ENCODE measurements at regions not wholly inside any gene's neighbourhood (a gene's known extent, or its start where the extent isn't known, plus 50 kb on each side); places are given as distances from the start of the nearest gene placed in this dataset.

- intact Hi-C loops (cut with micrococcal nuclease), result loop anchor here (1.0 to 10.0 kb wide), 6 partner anchors 10 to 1473 kb away; no protein-coding TSS in a partner anchor
Measured at GRCh38 chr6:2542101-2542857, 208.4 kb downstream of the MYLK4 start.

DNA sequence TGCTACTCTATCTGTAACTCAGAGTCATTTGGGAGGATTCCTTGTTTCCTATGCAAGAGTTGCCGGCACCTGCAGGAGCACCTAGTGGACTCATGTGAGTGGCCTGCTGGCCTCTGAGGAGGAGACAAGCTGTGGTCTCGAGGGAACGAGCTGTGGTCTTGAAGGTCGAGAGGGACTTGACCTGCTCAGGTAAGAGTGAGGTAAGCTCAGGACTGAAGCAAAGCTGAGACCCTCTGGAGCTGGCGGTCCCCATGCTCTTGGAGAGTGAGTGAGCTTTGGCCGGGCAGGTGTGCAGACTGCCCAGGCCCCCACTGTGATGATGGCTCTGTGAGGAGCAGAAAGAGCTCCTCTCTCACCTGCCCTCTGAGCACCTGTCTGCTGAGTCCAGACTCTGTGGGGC, 214.3 kb downstream of the MYLK4 start:
- intact Hi-C loops (cut with micrococcal nuclease), result no loop called here

GRCh38 chr6:2535506-2535905, 215.2 kb downstream of the MYLK4 start:
- intact Hi-C loops (cut with micrococcal nuclease), result no loop called here

GRCh38 chr6:2534406-2535042, 216.2 kb downstream of the MYLK4 start:
- intact Hi-C loops (cut with micrococcal nuclease), result no loop called here

DNA sequence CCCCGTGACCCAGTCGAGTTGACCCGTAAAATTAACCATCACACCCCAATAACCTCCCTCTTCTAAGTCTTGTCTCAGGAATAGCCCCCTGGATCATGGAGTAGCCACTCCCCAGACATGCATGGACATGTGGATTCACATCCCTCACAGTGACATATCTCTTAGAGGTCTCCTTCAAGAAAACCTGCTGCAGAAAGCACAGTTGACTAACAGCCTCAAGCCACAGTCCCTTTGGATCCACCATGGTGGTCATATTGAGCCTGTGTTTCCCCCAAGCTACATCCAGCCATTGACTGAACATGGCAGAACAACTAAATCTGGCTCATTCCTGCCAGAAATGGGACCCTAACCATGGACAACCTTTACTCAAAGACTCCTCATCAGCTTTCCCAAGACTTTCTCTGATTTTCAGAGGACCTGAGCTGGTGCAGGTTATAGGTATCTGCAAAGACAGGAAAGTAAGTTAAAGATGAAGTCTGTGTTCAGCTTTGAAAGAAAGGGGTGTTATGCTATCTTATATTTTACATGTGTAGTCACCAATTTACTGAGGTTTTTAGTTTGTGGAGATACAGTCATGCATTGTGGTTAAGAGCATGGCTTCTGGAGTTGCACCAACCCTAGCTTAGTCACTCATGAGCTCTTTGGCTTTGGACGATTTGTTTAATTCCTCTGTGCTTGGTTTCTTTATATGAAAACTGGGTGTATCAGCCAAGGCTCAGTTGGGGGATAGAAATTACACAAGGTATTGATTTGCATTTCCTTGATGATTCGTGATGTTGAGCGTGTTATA, 219.1 kb downstream of the MYLK4 start:
- intact Hi-C loops (cut with micrococcal nuclease), result loop anchor here (1.0 kb wide), 1 partner anchor 11 kb away; no protein-coding TSS in a partner anchor

DNA sequence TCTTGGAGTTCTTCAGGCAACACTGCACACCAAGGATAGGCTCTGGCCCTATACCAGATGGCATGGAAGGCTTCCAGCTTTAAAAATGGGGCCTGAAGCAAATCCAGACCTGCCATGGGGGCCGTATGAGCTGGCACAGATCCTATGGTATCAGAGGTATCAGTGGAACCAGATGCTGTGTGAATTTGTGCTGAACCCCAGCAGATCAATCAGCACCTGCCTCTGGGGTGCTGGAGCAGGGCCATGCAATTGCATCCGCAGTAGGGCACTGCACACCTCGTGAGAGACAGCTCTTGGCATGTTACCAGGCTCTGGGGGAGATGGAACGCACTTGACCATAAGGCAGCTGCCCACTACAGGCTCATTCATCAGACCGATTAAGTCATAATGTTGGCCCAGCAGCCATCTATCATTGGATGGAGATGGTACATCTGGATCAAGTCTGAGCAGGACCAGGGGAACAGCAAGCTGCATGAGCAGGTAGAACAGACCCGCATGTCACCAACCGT, 221.5 kb downstream of the MYLK4 start:
- intact Hi-C loops (cut with micrococcal nuclease), result no loop called here

GRCh38 chr6:2528156-2528555, 222.6 kb downstream of the MYLK4 start:
- intact Hi-C loops (cut with micrococcal nuclease), result no loop called here

DNA sequence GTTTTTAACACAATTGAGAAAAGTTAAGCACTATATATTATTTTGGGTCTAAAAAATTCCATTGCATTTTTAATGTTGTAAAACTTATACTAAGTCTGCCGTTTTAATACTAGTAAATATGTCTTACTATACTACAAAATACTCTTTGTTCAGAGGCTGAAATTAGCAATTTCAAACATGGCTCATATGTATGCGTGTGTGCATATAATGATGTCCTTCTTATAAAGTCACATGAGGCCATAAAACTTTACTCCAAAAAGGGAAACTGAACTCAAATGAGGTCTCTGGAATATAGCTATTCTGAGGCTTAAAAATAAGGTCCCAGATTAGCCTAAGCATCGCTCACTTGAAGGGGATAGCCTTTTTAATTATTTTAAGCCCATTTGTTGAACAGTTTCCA, 224.0 kb downstream of the MYLK4 start:
- intact Hi-C loops (cut with micrococcal nuclease), result no loop called here

- intact Hi-C loops (cut with micrococcal nuclease), result loop anchor here (5.0 kb wide), 1 partner anchor 38 kb away; no protein-coding TSS in a partner anchor
Measured at GRCh38 chr6:2524090-2524489, 226.6 kb downstream of the MYLK4 start.

DNA sequence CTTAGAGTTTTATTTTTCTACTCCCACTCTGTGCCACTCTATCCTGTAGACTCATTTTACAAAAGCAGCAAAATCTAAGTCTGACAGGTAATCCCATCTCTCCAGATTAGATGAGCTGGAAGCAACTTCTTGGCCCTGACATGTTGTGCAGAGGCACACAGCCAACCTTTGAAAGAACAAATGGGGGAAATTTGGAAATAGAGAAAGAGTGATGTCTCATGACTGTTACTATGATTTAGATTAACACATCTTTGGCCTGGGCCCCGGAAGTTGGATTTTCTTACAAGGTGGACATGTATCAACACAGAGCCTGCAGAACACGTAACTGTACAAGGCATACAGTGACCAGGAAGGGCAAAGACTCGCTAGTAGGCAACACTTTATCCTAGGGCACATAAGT, 227.7 kb downstream of the MYLK4 start:
- intact Hi-C loops (cut with micrococcal nuclease), result loop anchor here (5.0 kb wide), 1 partner anchor 39 kb away; no protein-coding TSS in a partner anchor

DNA sequence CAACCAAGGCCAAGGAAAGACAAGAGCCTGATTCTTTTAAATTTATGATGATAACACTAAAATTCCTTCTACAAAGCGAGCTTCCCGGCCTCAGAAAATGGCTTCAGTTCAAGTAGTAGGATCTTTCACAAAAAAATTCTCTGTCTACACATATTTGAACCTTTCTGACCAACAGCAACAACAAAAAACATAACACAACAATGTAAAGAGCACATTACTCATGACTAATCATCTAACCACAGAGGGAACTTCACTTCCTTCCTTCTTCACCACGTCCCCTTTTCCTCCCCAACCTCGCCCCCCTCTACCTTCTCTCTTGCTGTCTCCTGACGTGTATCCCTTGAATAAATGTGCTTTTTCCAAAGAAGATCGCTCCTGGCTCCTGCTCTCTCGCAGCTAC, 228.2 kb downstream of the MYLK4 start:
- intact Hi-C loops (cut with micrococcal nuclease), result loop anchor here (1.0 to 5.0 kb wide), 2 partner anchors 20 to 40 kb away; no protein-coding TSS in a partner anchor

- intact Hi-C loops (cut with micrococcal nuclease), result no loop called here
Measured at GRCh38 chr6:2517855-2518473, 232.8 kb downstream of the MYLK4 start.

DNA sequence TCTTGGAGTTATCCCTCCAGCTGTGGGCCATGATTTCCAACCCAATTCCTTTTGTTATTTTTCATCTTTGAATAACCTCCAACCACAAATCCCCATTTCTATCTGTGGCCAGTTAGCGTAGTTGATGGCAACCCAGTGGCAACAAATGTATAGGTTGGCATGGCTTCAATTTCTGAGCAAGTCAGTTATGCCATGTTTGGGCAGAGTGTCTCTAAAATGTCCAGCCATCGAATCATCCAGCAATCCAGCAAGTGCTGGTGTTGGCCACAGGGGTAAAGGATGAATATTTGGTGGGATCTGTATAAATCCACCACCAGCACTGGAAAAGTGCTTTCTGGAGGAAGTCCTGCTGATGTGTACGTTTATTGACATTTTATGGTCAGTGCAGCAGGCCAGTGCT, 233.3 kb downstream of the MYLK4 start:
- intact Hi-C loops (cut with micrococcal nuclease), result no loop called here

DNA sequence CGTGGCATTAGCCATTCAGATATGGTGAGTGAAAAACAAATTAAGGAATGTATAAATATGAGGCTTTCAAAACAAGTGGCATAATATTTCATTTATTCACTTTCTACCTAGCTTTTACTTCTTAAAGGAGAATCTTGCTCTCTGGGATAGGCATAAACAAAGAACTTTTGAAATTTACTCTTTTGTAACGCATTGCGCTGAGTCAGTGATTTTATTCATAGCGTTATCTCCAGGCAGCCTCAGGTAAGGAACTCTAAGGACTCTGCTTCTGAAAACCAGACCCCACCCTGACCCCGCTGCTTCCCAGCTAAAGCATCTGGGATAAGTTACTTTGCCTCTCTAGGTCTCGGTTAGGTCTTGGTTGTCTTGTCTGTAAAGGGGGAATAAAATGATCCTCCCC, 234.7 kb downstream of the MYLK4 start:
- intact Hi-C loops (cut with micrococcal nuclease), result no loop called here

- intact Hi-C loops (cut with micrococcal nuclease), result no loop called here
Measured at GRCh38 chr6:2514965-2515543, 235.7 kb downstream of the MYLK4 start.

- intact Hi-C loops (cut with micrococcal nuclease), result no loop called here
Measured at GRCh38 chr6:2512802-2513201, 237.9 kb downstream of the MYLK4 start.

DNA sequence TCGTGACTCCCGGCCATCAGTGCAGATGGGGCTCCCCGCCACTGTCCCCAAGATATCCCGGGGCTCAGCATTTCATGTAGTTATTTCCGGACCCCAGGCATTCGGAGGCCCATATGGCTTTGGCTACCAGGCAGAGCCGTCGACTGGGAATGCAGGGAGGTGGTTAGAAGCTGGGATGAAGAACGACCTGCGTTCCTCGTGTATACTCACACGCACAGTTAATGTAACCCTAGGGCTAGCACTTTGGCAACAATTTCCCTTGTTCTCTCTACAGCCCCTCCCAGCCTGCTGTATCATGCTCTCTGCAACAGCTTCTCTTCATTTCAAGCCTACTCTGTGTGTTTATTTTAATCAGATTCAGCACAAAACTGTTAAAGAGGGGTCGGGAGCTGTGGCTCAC, 240.4 kb downstream of the MYLK4 start:
- intact Hi-C loops (cut with micrococcal nuclease), result no loop called here

- intact Hi-C loops (cut with micrococcal nuclease), result no loop called here
Measured at GRCh38 chr6:2509711-2510110, 241.0 kb downstream of the MYLK4 start.

- intact Hi-C loops (cut with micrococcal nuclease), result no loop called here
Measured at GRCh38 chr6:2508071-2508470, 242.7 kb downstream of the MYLK4 start.

DNA sequence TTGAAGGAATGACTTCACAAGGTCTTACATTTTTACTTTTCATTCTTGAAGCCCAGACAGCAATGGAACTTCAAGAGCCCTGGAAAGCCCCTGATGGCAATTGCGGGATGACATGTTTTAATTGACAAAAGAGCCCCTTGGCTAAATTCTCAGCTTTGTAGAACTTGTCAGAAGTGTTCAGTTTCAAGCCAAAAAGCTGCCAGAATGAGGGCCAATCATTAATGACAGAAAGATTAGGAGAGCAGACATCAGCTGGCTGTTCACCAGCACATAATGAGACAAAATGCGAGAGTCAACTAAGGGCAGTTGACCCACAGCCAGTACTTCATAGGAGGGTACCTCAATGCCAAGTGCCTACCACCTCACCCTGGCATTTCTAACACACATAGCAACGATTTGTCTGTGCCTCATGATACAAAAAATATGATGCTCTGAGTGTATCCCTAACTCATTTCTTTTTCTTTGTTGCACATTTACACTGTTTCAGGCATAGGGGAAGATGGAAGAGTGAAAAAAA, 243.1 kb downstream of the MYLK4 start:
- intact Hi-C loops (cut with micrococcal nuclease), result no loop called here

GRCh38 chr6:2507016-2507415, 243.7 kb downstream of the MYLK4 start:
- intact Hi-C loops (cut with micrococcal nuclease), result no loop called here

All from T-helper 1 cell treated with Interleukin-12 subunit alpha and Interleukin-12 subunit beta and Interleukin-4 antibody, amounts not matched to agents 30 ng/mL and 1 ng/mL, for 36 hours (primary cell).